ENCODE measurements at regions not wholly inside any gene's neighbourhood (a gene's known extent, or its start where the extent isn't known, plus 50 kb on each side); places are given as distances from the start of the nearest gene placed in this dataset.
"Not testable (repeated sequence)": the region's sequence is repeated elsewhere in the genome, so short reads cannot be mapped to it uniquely, and the experiment has no call there.

GRCh38 chr5:124871303-124871702 is 124.9 kb upstream of the ZNF608 start:
- no peak for DNase-seq (ENCODE audit: low spot score)

GRCh38 chr5:124872086-124872485 is 125.6 kb upstream of the ZNF608 start:
- DNase-seq (ENCODE audit: low spot score), result no peak

GRCh38 chr5:124872615-124873014 is 126.2 kb upstream of the ZNF608 start:
- DNase-seq (ENCODE audit: low spot score), result no peak

- no peak for DNase-seq (ENCODE audit: low spot score)
Observed at GRCh38 chr5:124873188-124873587, 126.7 kb upstream of the ZNF608 start.

- DNase-seq (ENCODE audit: low spot score), result no peak
Observed at GRCh38 chr5:124873713-124874112, 127.3 kb upstream of the ZNF608 start.

- DNase-seq (ENCODE audit: low spot score), result no peak
Observed at GRCh38 chr5:124876566-124876965, 130.1 kb upstream of the ZNF608 start.

GRCh38 chr5:124876983-124877382 is 130.5 kb upstream of the ZNF608 start:
- DNase-seq (ENCODE audit: low spot score), result no peak

- no peak for DNase-seq (ENCODE audit: low spot score)
Observed at GRCh38 chr5:124877501-124878146, 131.2 kb upstream of the ZNF608 start.

- DNase-seq (ENCODE audit: low spot score), result no peak
Observed at GRCh38 chr5:124878583-124879342, 132.3 kb upstream of the ZNF608 start.

- no peak for DNase-seq (ENCODE audit: low spot score)
Observed at GRCh38 chr5:124880903-124881697, 134.7 kb upstream of the ZNF608 start.

GRCh38 chr5:124883681-124884080 is 137.2 kb upstream of the ZNF608 start:
- DNase-seq (ENCODE audit: low spot score), result no peak

GRCh38 chr5:124884114-124884513 is 137.7 kb upstream of the ZNF608 start:
- no peak for DNase-seq (ENCODE audit: low spot score)

- DNase-seq (ENCODE audit: low spot score), result no peak
Observed at GRCh38 chr5:124885490-124885889, 139.1 kb upstream of the ZNF608 start.

GRCh38 chr5:124887223-124887622 is 140.8 kb upstream of the ZNF608 start:
- no peak for DNase-seq (ENCODE audit: low spot score)

GRCh38 chr5:124888050-124888506 is 141.6 kb upstream of the ZNF608 start:
- DNase-seq (ENCODE audit: low spot score), result peak; percentile 51

- DNase-seq (ENCODE audit: low spot score), result no peak
Observed at GRCh38 chr5:124888622-124889485, 142.4 kb upstream of the ZNF608 start.

GRCh38 chr5:124889486-124889825 is 143.0 kb upstream of the ZNF608 start:
- no peak for DNase-seq (ENCODE audit: low spot score)

- DNase-seq (ENCODE audit: low spot score), result no peak
Observed at GRCh38 chr5:124889850-124890249, 143.4 kb upstream of the ZNF608 start.

- DNase-seq (ENCODE audit: low spot score), result not testable (repeated sequence)
Observed at GRCh38 chr5:124890442-124890841, 144.0 kb upstream of the ZNF608 start.

- DNase-seq (ENCODE audit: low spot score), result no peak
Observed at GRCh38 chr5:124891179-124891578, 144.7 kb upstream of the ZNF608 start.

GRCh38 chr5:124892185-124892848 is 145.9 kb upstream of the ZNF608 start:
- no peak for DNase-seq (ENCODE audit: low spot score)
